PC-9 (cell line): ENCODE measurements at regions not wholly inside any gene's neighbourhood (a gene's known extent, or its start where the extent isn't known, plus 50 kb on each side); places are given as distances from the start of the nearest gene placed in this dataset.

ENCODE experiments used
- BruUV-seq: library from RNA; stranded (reverse); fragments of 400-500 nt; replicated peaks from 2 replicates; lab custom pipeline; 2021; lab: Mats Ljungman, UMichigan
- CTCF ChIA-PET: fragments of 300-600 bp; sonication (Branson Sonifier 250); formaldehyde crosslinking; loops from one replicate; lab custom pipeline; 2022; ENCODE audit warnings: antibody characterized with exemption; lab: Charles Lee
- POLR2A ChIA-PET: fragments of 300-600 bp; sonication (Branson Sonifier 250); formaldehyde crosslinking; loops from one replicate; lab custom pipeline; 2022; ENCODE audit warnings: antibody characterized with exemption; ENCODE audit not compliant: unreplicated experiment; lab: Charles Lee
- DNase-seq, 2 experiments: peaks; one replicate each; pipeline versions ENCODE4 v3.0.0 to v3.0.0-alpha.2; 2015 to 2022; ENCODE audit warnings: mixed read lengths in 1 of 2
- H2AFZ ChIP-seq: fragments of 200-600 bp; sonication (generic); 2 replicates; pipeline ENCODE4 v1.8.1; 2017; ENCODE audit warnings: antibody characterized with exemption
- H3F3A ChIP-seq: fragments of 200-600 bp; sonication (generic); 2 replicates; pipeline ENCODE4 v1.8.1; 2017; ENCODE audit warnings: antibody characterized with exemption, mild to moderate bottlenecking, low read depth; ENCODE audit not compliant: insufficient read depth
- H3K27ac ChIP-seq: fragments of 200-600 bp; sonication (generic); 2 replicates; pipeline ENCODE4 v1.6.1; 2016; ENCODE audit warnings: mixed run types
- H3K27me3 ChIP-seq: fragments of 200-600 bp; sonication (generic); 2 replicates; pipeline ENCODE4 v1.6.1; 2016; ENCODE audit warnings: low read depth, mixed run types; ENCODE audit not compliant: insufficient read depth
- H3K36me3 ChIP-seq: fragments of 200-600 bp; sonication (generic); 2 replicates; pipeline ENCODE4 v1.6.1; 2016; ENCODE audit warnings: low read depth, mixed run types
- H3K4me1 ChIP-seq: fragments of 200-600 bp; sonication (generic); replicated peaks from 2 replicates; pipeline ENCODE4 v1.6.1; 2016; ENCODE audit warnings: mixed run types; ENCODE audit not compliant: insufficient read depth
- H3K4me2 ChIP-seq: fragments of 200-600 bp; sonication (generic); 2 replicates; pipeline ENCODE4 v1.6.1; 2017; ENCODE audit warnings: mixed run types
- H3K4me3 ChIP-seq: fragments of 200-600 bp; sonication (generic); 2 replicates; pipeline ENCODE4 v1.6.1; 2016; ENCODE audit warnings: mixed run types
- H3K79me2 ChIP-seq: fragments of 200-600 bp; sonication (generic); 2 replicates; pipeline ENCODE4 v1.6.1; 2017; ENCODE audit warnings: low read depth, mixed run types
- H3K9me2 ChIP-seq: fragments of 200-600 bp; sonication (generic); 2 replicates; pipeline ENCODE4 v1.8.1; 2017; ENCODE audit warnings: mild to moderate bottlenecking; ENCODE audit not compliant: insufficient read depth
- H3K9me3 ChIP-seq: fragments of 200-600 bp; sonication (generic); 2 replicates; pipeline ENCODE4 v1.8.1; 2016; ENCODE audit warnings: low read depth; ENCODE audit not compliant: insufficient read depth
- H4K20me1 ChIP-seq: fragments of 200-600 bp; sonication (generic); 2 replicates; pipeline ENCODE4 v1.8.1; 2017; ENCODE audit not compliant: insufficient read depth
- EZH2 ChIP-seq: fragments of 200-600 bp; sonication (generic); IDR thresholded peaks from 2 replicates; pipeline ENCODE4 v1.8.0; 2017; ENCODE audit warnings: antibody characterized with exemption, low read depth
- intact Hi-C: fragments of 100-400 bp; cut with micrococcal nuclease; formaldehyde crosslinking; loops from one replicate; pipeline ENCODE4 v1.10.0; 2022; ENCODE audit not compliant: unreplicated experiment
- TF ChIP-seq, protein P1 (sequence below): fragments of 200-600 bp; sonication (generic); conservative IDR thresholded peaks from 2 replicates; pipeline ENCODE4 v1.6.1; 2017; ENCODE audit warnings: mixed run types, antibody characterized with exemption, mild to moderate bottlenecking, moderate library complexity

- Histone ChIP-seq H3K9me2 (no peaks in the 10 kb centered on the region), H3K36me3 (no peaks in the 10 kb centered on the region), H3K79me2 (no peaks in the 10 kb centered on the region), H3K27ac (no peak overlapping the region), H3K9me3 (no peaks in the 10 kb centered on the region), H4K20me1 (no peaks in the 10 kb centered on the region), H3K4me2 (no peak overlapping the region), H2AFZ (no peak overlapping the region), H3K4me1 (no peaks in the 10 kb centered on the region), H3K4me3 (no peak overlapping the region), H3K27me3 (no peaks in the 10 kb centered on the region), H3F3A (no peaks in the 10 kb centered on the region)
- CTCF ChIA-PET: no interaction called here
- POLR2A ChIA-PET: no interaction called here
- no peak for DNase-seq
- intact Hi-C loops: no loop called here
- no TSS peak for BruUV-seq
- TF ChIP-seq EZH2: no peak
- TF ChIP-seq, protein P1, sequence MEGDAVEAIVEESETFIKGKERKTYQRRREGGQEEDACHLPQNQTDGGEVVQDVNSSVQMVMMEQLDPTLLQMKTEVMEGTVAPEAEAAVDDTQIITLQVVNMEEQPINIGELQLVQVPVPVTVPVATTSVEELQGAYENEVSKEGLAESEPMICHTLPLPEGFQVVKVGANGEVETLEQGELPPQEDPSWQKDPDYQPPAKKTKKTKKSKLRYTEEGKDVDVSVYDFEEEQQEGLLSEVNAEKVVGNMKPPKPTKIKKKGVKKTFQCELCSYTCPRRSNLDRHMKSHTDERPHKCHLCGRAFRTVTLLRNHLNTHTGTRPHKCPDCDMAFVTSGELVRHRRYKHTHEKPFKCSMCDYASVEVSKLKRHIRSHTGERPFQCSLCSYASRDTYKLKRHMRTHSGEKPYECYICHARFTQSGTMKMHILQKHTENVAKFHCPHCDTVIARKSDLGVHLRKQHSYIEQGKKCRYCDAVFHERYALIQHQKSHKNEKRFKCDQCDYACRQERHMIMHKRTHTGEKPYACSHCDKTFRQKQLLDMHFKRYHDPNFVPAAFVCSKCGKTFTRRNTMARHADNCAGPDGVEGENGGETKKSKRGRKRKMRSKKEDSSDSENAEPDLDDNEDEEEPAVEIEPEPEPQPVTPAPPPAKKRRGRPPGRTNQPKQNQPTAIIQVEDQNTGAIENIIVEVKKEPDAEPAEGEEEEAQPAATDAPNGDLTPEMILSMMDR: no peak
These were observed 185.8 kb downstream of the NRP2 start for GRCh38 chr2:205868053-205868452.

- no TSS peak for BruUV-seq
- POLR2A ChIA-PET: no interaction called here
- no peak overlapping the region for H3K27ac ChIP-seq
- no peak for TF ChIP-seq EZH2
- TF ChIP-seq, protein P1: no peak
- no peaks in the 10 kb centered on the region for H3K27me3 ChIP-seq
- CTCF ChIA-PET: interaction anchor here (0.6 kb wide), 1 partner anchor 21 kb away, joined by 4 read pairs; no protein-coding TSS in a partner anchor
- H3K4me2 ChIP-seq: no peak overlapping the region
- H3K36me3 ChIP-seq: no peaks in the 10 kb centered on the region
- no peak for DNase-seq
- H3K79me2 ChIP-seq: no peaks in the 10 kb centered on the region
- no peaks in the 10 kb centered on the region for H3K9me3 ChIP-seq
- no peaks in the 10 kb centered on the region for H4K20me1 ChIP-seq
- H2AFZ ChIP-seq: no peak overlapping the region
- intact Hi-C loops: no loop called here
- H3F3A ChIP-seq: no peaks in the 10 kb centered on the region
- H3K9me2 ChIP-seq: no peaks in the 10 kb centered on the region
- no peak overlapping the region for H3K4me3 ChIP-seq
- H3K4me1 ChIP-seq: no peaks in the 10 kb centered on the region
These were observed 185.1 kb downstream of the NRP2 start for GRCh38 chr2:205867371-205867770.

DNA sequence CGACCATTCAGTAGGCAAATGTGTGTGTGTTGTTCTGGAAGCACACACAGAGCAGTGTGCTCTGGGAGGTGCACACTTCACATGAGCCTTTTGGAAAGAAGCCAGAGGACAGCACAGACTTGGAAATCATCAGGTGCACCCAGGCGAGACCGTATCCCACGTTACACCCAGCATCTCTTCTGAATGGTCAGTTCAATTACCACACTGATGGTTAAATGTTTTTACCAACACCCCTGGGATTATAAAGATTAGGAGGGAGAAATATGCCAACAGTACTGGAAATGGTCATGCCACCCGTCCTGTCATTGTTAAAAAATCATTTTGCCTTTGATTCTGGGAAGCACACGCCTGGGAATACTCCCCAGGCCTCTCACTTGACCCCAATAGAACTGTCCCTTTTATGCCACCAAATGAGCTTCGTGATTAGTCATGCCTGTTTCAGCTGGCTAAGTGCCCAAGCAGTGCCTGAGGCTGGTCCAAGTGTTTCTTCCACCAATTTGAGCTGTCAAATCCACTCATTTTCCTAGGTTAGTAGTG is 183.7 kb downstream of the NRP2 start:
- TF ChIP-seq EZH2: no peak
- TF ChIP-seq, protein P1: no peak
- Histone ChIP-seq H3K4me3 (no peak overlapping the region), H2AFZ (no peak overlapping the region), H4K20me1 (no peaks in the 10 kb centered on the region), H3K36me3 (no peaks in the 10 kb centered on the region), H3F3A (no peaks in the 10 kb centered on the region), H3K79me2 (no peaks in the 10 kb centered on the region), H3K9me2 (no peaks in the 10 kb centered on the region), H3K27me3 (no peaks in the 10 kb centered on the region), H3K9me3 (no peaks in the 10 kb centered on the region), H3K4me2 (no peak overlapping the region), H3K4me1 (no peaks in the 10 kb centered on the region), H3K27ac (no peak overlapping the region)
- DNase-seq: peak in 1 of 2 experiments; percentile 26
- POLR2A ChIA-PET: no interaction called here
- BruUV-seq: no TSS peak
- CTCF ChIA-PET: no interaction called here
- intact Hi-C loops: no loop called here
